Heart left ventricle (tissue), 13 donors: ENCODE measurements at regions not wholly inside any gene's neighbourhood (a gene's known extent, or its start where the extent isn't known, plus 50 kb on each side); places are given as distances from the start of the nearest gene placed in this dataset.

ENCODE experiments used
- CTCF ChIP-seq, 12 donors: fragments of 200-600 bp; sonication (generic) in 4 of 12; IDR thresholded peaks; one replicate each; pipeline versions ENCODE4 v1.5.0 to v1.8.0; 2018 to 2022; ENCODE audit warnings: antibody characterized with exemption in 12 of 12, mild to moderate bottlenecking in 5 of 12
- POLR2A ChIP-seq, 2 donors: fragments of 450-650 bp; IDR thresholded peaks; one replicate each; pipeline ENCODE4 v1.6.1; 2017; ENCODE audit warnings: antibody characterized with exemption in 2 of 2, mild to moderate bottlenecking in 2 of 2, moderate library complexity in 2 of 2
- donor health status: ischemic (EF 13 %, LVEDD 7.1; RV severe dilation, severe dysfunction).
- donor health status: DM: no; HTN: yes; CAD: no.
- donor health status: DM: no; HTN: no; CAD: no.
- donor health status: ischemic (EF 25% LVEDD 6.9; RV normal size, moderate dysfunction).
- donor health status: ischemic (EF 25% LVEDD 5.7; RV mildly dilated, moderate dysfunction).
- donor health status: ischemic (EF 35%, LVEDD 5.7; RV mildly dilated, moderate dysfunction).
- donor health status: nonischemic (EF 11% LVEDD 7.7; RV severe dilation, severe dysfunction).
- donor health status: DM: yes; HTN: yes; CAD: no.
- donor health status: PGD.
- donor health status: ischemic (EF 29% LVEDD 5.4; RV normal size, mild dysfunction).
- donor health status: nonischemic (EF 23%, LVEDD 6.1; RV moderate dilation, normal function).

GRCh38 chr5:166786178-166786577, 1505.3 kb upstream of the WWC1 start:
- no peak for TF ChIP-seq CTCF (IDR thresholded peaks at IDR 0.05)
- no peak for TF ChIP-seq POLR2A (IDR thresholded peaks at IDR 0.05)
